HepG2 (cell line): ENCODE measurements at regions not wholly inside any gene's neighbourhood (a gene's known extent, or its start where the extent isn't known, plus 50 kb on each side); places are given as distances from the start of the nearest gene placed in this dataset.
A peak's percentile ranks its signal among the peaks of the same experiment; 100 is the strongest.

Experiments
- ATAC-seq: fragments of 200-7000 bp; cut with Tn5 transposase; 3 replicates; pipeline ENCODE4 v1.9.1; 2020; ENCODE audit warnings: mild to moderate bottlenecking, moderate library complexity
- BruUV-seq: library from RNA; stranded (reverse); fragments of 400-500 nt; replicated peaks from 2 replicates; lab custom pipeline; 2021; lab: Mats Ljungman, UMichigan
- CTCF ChIA-PET: fragments of 300-600 bp; formaldehyde crosslinking; extraction: SDS; loops from one replicate; lab custom pipeline; 2021; ENCODE audit warnings: low total read pairs, inconsistent platforms, low intra/inter-chr PET ratio; lab: Yijun Ruan, JAX
- POLR2A ChIA-PET: fragments of 350-600 bp; sonication (Branson Sonifier 250); formaldehyde crosslinking; loops from one replicate; lab custom pipeline; 2020; ENCODE audit warnings: antibody characterized with exemption, inconsistent platforms; lab: Yijun Ruan, JAX
- DNase-seq: peaks from one replicate; pipeline ENCODE4 v3.0.0-alpha.2; 2015; ENCODE audit warnings: low spot score
- FAIRE-seq: peaks from 3 replicates; lab custom pipeline; 2011; peaks lifted over from hg19 to GRCh38; lab: Jason Lieb, UNC
- H2AFZ ChIP-seq: one replicate; pipeline ENCODE4 v1.6.1; 2011; ENCODE audit warnings: low read length, inconsistent platforms
- H3K27ac ChIP-seq: fragments of 300-600 bp; 3 replicates; pipeline ENCODE4 v1.8.0; 2011; ENCODE audit warnings: mixed run types, mild to moderate bottlenecking, mixed read lengths, low read length, inconsistent platforms; ENCODE audit not compliant: insufficient read depth; ENCODE audit errors: extremely low read length
- H3K27me3 ChIP-seq, 2 experiments: fragments of 200-600 bp in 1 of 2; 2 replicates in 1 of 2; 3 replicates in 1 of 2; pipeline versions ENCODE4 v1.6.0 to v1.8.0; 2011; ENCODE audit warnings: low read length in 2 of 2, mild to moderate bottlenecking in 2 of 2, moderate library complexity in 2 of 2, inconsistent platforms in 1 of 2; ENCODE audit not compliant: insufficient read depth in 2 of 2, control insufficient read depth in 1 of 2
- H3K36me3 ChIP-seq, 2 experiments: fragments of 200-600 bp in 1 of 2; replicated peaks in 1 of 2; 2 replicates in 1 of 2; 3 replicates in 1 of 2; pipeline versions ENCODE4 v1.5.1 to v1.8.0; 2011; ENCODE audit warnings: low read length in 2 of 2, inconsistent platforms in 1 of 2; ENCODE audit not compliant: insufficient read depth in 2 of 2, control insufficient read depth in 1 of 2
- H3K4me1 ChIP-seq: 2 replicates; pipeline ENCODE4 v1.5.1; 2012; ENCODE audit warnings: low read length, inconsistent platforms; ENCODE audit not compliant: insufficient read depth
- H3K4me2 ChIP-seq: 2 replicates; pipeline ENCODE4 v1.6.0; 2011; ENCODE audit warnings: low read depth, low read length, inconsistent platforms
- H3K4me3 ChIP-seq, 3 experiments: fragments of 200-600 bp in 1 of 3; sonication (generic), shearing (Covaris generic) in 1 of 3; replicated peaks in 1 of 3; 2 replicates each; pipeline ENCODE4 v1.5.1; 2011 to 2016; ENCODE audit warnings: low read length in 3 of 3, inconsistent platforms in 2 of 3, low read depth in 2 of 3, mild to moderate bottlenecking in 2 of 3, control low read depth in 1 of 3, mixed read lengths in 1 of 3; ENCODE audit not compliant: insufficient read depth in 1 of 3
- H3K79me2 ChIP-seq: one replicate; pipeline ENCODE4 v1.6.1; 2011; ENCODE audit warnings: low read length, inconsistent platforms; ENCODE audit not compliant: insufficient read depth
- H3K9ac ChIP-seq: 2 replicates; pipeline ENCODE4 v1.6.0; 2011; ENCODE audit warnings: mild to moderate bottlenecking, low read depth, low read length, inconsistent platforms; ENCODE audit not compliant: insufficient read depth
- H3K9me3 ChIP-seq: 2 replicates; pipeline ENCODE4 v1.5.1; 2012; ENCODE audit warnings: mild to moderate bottlenecking, low read length
- H4K20me1 ChIP-seq: 2 replicates; pipeline ENCODE4 v1.6.0; 2011; ENCODE audit warnings: inconsistent platforms, mild to moderate bottlenecking, low read length, moderate library complexity; ENCODE audit not compliant: insufficient read depth
- AFF4 ChIP-seq: sonication (generic); formaldehyde crosslinking; IDR thresholded peaks from 2 replicates; pipeline ENCODE4 v1.4.0; 2020; ENCODE audit warnings: missing genetic modification reagents
- FOXK1 ChIP-seq: sonication (generic); formaldehyde crosslinking; IDR thresholded peaks from 2 replicates; pipeline ENCODE4 v1.4.0; 2020; ENCODE audit warnings: low read depth, missing genetic modification reagents, borderline replicate concordance
- HINFP ChIP-seq: sonication (generic); formaldehyde crosslinking; IDR thresholded peaks from 2 replicates; pipeline ENCODE4 v1.4.0; 2020; ENCODE audit warnings: low read depth, mild to moderate bottlenecking, missing genetic modification reagents
- MAFF ChIP-seq: IDR thresholded peaks from 2 replicates; pipeline ENCODE4 v1.6.1; 2011; ENCODE audit warnings: low read depth, low read length, improper control_type of control experiment
- MAFK ChIP-seq, 2 experiments: IDR thresholded peaks in 1 of 2; conservative IDR thresholded peaks in 1 of 2; 2 replicates each; pipeline ENCODE4 v1.6.1; 2011; ENCODE audit warnings: improper control_type of control experiment in 2 of 2, low read length in 2 of 2
- ZNF547 ChIP-seq: sonication (generic); formaldehyde crosslinking; IDR thresholded peaks from 2 replicates; pipeline ENCODE4 v1.5.1; 2020; ENCODE audit warnings: mild to moderate bottlenecking, missing genetic modification reagents
- WGBS: methylation state at CpG from one replicate; pipeline ENCODE4 v1.1.6; 2017; ENCODE audit warnings: low lambda C conversion rate; 5-methylcytosine and 5-hydroxymethylcytosine counted together
- in situ Hi-C: cut with HindIII; loops from 2 replicates; pipeline ENCODE4 v1.10.0; 2017; ENCODE audit warnings: low pct_unique_long_range_greater_than_20kb; ENCODE audit not compliant: extremely low pct_ligation_motif_present
- intact Hi-C: fragments of 100-400 bp; cut with micrococcal nuclease; formaldehyde crosslinking; loops from one replicate; pipeline ENCODE4 v1.10.0; 2022; ENCODE audit not compliant: unreplicated experiment

DNA sequence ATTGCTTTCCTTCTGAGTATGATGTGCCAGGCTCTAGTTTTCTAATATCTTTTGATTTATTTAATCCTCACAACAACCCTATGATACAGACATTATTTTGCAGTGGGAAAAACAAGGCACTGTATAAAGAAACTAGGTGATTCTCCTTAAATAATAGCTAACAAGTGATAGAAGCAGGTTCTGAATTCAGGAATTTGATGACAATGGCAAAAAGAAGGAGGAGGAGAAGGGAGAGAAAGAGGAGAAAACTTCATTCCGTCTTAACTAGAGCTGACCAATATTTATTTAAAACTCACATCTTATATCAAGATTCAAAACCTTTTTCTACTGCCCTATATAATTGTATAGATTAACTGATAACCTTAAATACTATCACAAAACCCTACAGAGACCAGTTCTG is 1477.1 kb upstream of the PCDH7 start:
- no peak overlapping the region for H3K9ac ChIP-seq
- H3K27me3 ChIP-seq: no peaks in the 10 kb centered on the region
- POLR2A ChIA-PET: no interaction called here
- intact Hi-C loops: no loop called here
- in situ Hi-C loops: no loop called here
- H3K4me1 ChIP-seq: no peaks in the 10 kb centered on the region
- CTCF ChIA-PET: no interaction called here
- DNase-seq (no peak), ATAC-seq (no peak), FAIRE-seq (no peak)
- H3K4me2 ChIP-seq: no peak overlapping the region
- H3K9me3 ChIP-seq: peaks cover 43% of the 10 kb centered on the region
- no peaks in the 10 kb centered on the region for H4K20me1 ChIP-seq
- H3K27ac ChIP-seq: no peak overlapping the region
- TF ChIP-seq HINFP: no peak
- TF ChIP-seq FOXK1 (CRISPR knock-in tag): no peak
- peak; percentile 49 to 75; a peak in 3 of 4 replicates for TF ChIP-seq MAFK (conservative IDR thresholded peaks at IDR 0.05 in 1 of 2, IDR thresholded peaks at IDR 0.05 in 1 of 2; ENCODE audit: low read length in 2 of 2)
- TF ChIP-seq AFF4: no peak
- no peak for TF ChIP-seq ZNF547 (CRISPR knock-in tag)
- peak; percentile 69 for TF ChIP-seq MAFF
- no peak overlapping the region for H2AFZ ChIP-seq
- 0% methylated on average over 1 of the region's 1 CpG for WGBS
- H3K36me3 ChIP-seq: no peaks in the 10 kb centered on the region
- no peaks in the 10 kb centered on the region for H3K79me2 ChIP-seq
- H3K4me3 ChIP-seq: no peak overlapping the region
- no TSS peak for BruUV-seq
